Hindlimb muscle (tissue), 1 donor: ENCODE measurements at regions not wholly inside any gene's neighbourhood (a gene's known extent, or its start where the extent isn't known, plus 50 kb on each side); places are given as distances from the start of the nearest gene placed in this dataset.
"Not testable (repeated sequence)": the region's sequence is repeated elsewhere in the genome, so short reads cannot be mapped to it uniquely, and the experiment has no call there.

Source experiments
- DNase-seq: peaks from one replicate; pipeline ENCODE4 v3.0.0-alpha.2; 2013

DNA sequence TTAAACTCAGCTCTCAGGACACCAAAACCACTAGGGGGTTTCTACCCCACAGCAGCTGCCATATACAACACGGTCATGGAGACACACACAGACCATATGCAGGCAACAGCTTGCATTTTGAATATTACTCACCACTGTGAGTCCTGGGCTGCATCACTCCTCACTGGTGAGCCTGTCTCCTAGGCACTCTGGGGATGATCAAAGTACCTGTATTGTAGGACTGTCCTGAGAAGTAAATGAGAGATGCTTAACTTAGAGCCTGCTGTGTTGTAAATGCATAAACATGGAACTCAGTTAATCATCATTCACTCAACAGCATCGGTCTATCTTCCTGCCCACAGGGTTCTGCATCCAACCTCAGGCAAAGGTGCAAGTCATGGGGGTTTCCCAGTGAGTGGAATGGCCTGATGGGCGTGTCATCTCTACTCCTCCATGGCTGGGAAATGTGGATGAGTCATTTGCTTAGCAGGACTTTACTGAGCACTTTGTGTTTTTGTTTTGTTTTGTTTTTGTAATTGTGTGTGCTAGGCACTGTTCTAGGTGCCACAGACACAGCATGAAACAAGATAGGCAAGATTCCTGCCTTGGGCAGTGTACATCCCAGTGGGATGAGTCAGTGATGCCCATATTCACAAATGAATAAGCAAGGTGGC is 1141.2 kb upstream of the TMEM132C start:
- no peak for DNase-seq

DNA sequence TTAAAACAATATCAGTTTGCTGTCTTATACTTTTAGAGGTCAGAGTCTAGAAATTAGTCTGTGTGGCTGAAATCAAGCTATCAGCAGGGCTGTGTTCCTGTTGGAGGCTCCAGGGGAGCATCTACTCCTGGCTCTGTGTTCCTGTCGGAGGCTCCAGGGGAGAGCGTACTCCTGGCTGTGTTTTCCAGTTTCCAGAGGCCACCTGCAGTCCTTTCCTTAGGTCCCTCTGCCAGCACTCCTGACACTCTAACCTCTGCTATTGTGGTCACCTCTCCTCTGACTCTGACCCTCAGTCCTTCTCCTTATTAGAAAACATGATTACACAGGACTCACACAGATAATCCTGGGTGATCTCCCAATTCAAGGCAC is 1140.7 kb upstream of the TMEM132C start:
- no peak for DNase-seq

DNA sequence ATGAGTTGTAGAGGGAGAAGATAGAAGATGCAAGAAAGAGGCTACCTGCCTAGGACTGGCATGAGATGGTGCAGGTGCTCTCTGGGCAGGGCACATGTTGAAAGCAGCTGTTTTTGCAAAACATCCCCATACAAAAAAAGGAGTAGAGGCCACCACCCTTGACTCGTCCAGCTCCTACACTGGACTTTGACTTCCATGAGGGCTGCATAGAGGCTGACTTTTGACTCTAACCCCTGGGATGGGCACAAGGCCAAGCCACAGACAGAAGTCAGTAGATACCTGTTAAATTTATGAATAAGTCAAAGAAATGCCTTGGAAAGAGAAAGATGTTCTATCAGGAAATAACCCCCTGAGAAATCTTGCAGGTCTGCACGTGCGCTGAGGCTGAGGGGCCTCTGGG is 1139.1 kb upstream of the TMEM132C start:
- no peak for DNase-seq

DNA sequence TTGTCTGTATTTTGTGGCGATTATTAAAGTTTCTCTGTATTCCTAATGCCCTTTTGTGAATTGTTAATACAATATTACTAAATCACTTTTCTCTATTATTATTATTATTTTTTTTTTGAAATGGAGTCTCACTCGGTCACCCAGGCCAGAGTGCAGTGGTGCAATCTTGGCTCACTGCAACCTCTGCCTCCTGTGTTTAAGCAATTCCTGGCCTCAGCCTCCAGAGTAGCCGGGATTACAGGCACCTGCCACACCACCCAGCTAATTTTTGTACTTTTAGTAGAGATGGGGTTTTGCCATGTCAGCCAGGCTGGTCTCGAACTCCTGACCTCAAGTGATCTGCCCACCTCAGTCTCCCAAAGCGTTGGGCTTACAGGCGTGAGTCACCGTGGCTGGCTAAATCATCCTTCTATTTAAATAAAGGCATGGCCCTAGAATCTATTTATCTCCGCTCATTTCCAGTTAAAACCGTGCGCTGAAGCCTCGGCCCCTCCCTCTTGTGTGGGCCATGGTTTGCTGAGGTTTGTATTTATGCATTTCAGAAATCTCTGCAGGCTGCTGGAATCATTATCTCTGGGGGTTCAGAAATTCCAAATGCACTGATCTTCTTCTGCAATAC is 1136.4 kb upstream of the TMEM132C start:
- DNase-seq: no peak

DNA sequence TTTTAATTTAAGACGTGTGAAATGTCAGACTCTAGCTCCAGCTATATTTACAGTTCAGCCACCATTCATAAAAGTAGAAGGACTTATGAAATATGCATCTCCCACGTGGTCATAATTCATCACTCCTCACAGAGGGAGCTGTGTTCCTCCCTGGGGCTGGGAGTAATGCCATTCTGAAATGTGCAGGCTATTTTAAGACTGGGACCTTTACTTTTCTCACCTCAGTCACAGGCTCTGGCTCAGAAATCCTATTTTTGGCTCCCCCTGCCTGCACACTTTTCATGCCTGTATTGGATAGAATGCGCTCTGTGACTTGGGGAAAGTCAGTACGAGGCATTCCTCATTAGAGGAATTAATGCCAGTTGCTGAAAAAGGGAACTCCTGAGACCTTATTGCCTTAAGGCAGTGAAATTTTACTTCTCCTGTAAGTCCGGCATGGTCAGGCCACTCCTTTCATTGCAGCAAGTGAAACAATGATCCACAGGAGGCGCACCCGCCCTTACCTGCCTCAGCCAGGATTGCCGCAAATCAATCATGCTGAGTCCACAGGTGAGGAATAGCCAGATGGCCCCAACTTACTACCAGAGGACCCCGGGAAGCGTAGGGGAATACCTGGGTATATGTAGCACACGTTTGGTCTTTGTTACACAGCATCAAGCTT is 1133.2 kb upstream of the TMEM132C start:
- no peak for DNase-seq

DNA sequence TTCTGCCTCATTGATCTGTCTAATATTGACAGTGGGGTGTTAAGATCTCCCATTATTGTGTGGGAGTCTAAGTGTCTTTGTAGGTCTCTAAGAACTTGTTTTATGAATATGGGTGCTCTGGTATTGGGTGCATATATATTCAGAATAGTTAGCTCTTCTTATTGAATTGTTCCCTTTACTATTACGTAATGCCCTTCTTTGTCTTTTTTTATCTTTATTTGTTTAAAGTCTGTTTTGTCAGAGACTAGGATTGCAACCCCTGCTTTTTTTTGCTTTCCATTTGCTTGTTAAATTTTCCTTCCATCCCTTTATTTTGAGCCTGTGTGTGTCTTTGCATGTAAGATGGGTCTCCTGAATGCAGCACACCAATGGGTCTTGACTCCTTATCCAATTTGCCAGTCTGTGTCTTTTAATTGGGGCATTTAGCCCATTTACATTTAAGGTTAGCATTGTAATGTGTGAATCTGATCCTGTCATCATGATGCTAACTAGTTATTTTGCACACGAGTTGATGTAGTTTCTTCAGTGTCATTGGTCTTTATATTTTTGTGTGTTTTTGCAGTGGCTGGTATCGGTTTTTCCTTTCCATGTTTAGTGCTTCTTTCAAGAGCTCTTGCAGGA is 1126.0 kb upstream of the TMEM132C start:
- not testable (repeated sequence) for DNase-seq

DNA sequence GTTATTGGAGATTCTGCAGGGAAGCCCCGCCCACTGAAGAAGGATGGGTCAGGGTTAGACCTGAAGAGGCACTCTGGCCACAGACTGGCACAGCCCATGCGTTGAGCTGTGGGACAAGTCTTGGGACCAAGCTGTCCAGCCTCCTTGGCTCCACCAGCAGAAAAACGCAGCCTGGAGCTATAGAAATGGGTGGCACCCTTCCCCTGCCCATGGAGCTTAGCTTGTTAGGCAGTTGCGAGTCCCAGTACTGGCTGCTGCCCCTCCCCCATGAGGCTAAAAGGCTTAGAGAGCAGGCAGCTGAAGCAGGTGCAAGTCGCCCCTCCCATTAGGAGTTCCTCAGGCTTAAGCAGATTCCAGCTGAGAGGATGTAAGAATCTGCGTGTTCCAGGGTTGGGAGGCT is 1124.0 kb upstream of the TMEM132C start:
- DNase-seq: no peak

DNA sequence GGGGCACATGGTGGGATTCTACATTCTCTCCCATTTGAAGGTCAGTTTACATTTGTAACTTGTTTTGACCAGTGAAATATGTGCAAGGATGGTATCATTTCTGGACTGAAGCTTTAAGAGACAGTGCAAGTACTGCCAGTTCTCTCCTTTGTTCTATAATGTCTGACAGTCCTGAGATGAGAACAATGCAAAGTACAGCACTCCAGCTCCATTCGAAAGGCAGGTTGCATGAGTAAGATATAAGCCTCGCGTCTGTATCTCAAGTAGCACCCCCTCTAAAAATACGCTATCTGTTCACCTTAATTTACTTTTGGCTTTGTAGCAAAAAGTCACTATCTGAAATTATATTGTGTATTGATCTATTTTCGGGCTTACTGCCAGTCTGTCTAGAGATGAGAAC is 1122.2 kb upstream of the TMEM132C start:
- no peak for DNase-seq

DNA sequence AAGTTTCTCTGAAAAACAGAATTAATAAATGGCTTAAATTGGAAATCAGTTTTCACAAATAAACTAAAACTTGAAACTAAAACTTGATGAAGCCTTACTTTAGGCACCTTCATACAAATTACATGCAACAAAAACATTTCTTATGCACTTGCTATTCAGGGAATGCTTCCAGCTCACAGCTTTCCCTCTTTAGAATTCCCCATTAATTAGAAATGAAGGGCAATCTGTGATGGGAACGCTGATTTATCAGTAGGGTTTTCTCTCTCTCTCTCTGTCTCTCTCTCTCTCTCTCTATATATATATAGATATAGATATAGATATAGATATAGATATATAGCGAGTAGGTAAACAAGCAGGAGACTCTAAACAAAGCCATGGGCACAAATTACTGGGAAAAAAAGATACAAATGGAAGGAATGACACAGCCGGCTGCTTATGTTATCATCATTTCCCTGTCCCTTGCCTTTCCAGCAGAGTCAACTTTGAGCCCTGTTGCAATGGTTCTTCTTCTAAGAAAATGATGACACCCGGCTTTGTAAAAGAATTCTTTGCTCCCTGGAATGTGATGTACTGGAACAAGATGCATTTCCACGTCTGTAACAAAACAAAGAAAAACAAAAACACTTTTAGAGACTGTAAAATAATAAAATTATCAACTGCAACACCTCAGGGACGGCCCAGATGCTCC is 1121.6 kb upstream of the TMEM132C start:
- no peak for DNase-seq

DNA sequence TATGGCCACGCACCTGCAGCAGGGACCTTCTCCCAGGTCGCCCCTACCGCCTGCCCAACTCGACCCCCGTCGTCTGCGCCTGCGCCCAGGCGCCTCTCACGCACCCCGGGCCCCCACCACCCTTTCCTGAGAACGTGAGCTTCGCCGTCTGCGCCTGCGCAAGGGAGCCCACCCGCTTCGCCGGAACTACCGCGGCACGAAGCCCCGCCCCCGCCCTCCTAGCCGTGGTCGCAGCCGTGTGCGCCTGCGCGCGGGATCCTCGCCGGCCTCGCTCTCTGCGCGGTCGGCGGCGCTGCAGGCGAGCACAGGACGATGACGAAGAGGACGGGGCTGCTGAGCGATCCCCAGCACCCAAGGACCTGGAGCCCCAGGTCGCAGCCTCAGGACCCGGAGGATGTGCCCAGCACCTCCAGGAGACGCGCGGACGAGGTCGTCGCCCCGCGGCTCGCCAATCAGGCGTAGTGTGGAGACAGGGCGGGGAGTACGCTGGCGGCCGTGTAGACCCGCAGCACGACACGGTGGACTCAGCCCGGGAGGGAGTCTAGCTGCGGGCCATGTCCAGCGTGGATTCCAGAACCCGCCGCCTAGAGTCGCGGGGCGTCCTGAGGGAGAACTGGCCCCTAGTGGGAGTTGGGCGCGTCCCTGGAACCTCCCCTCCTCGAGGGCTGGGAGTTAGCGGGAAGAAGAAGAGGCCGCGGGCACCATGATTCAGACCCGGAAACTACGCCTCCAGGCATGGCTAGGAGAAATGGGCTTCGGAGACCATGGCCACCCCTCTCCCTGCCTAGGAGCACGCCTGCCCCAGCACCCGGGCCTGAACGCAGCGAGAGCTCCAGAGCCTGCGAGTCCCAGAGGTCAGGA is 1120.8 kb upstream of the TMEM132C start:
- DNase-seq: peak; percentile 90

DNA sequence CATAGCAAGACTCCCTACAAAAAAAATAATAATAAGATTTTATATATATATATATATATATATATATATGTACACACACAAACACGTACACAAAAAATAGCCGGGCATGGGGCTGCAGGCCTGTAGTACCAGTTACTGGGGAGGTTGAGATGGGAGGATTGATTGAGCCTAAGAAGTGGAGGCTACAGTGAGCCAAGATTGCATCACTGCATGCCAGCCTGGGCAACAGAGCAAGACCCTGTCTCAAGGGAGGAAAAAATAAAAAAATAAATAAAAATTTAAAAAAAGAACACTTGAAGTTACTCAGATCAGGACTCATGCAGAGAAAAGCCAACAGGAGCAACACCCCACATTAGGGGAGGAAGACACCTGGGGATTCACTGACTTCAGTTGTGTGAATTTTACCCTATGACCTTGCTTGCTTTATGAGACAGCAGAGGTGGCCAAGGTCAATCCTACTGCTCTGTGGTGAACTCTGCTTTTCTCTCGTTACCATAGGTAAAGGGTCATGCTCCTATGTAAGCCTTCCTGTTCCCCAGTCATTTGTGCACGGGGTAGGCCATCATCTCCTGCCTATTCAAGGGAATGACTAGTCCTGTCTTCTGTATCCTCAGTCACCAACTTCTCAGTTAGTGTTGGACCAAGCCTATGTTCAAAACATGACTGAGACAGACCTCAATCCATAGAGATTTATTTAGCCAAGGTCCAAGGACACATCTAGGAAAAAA is 1119.8 kb upstream of the TMEM132C start:
- no peak for DNase-seq

DNA sequence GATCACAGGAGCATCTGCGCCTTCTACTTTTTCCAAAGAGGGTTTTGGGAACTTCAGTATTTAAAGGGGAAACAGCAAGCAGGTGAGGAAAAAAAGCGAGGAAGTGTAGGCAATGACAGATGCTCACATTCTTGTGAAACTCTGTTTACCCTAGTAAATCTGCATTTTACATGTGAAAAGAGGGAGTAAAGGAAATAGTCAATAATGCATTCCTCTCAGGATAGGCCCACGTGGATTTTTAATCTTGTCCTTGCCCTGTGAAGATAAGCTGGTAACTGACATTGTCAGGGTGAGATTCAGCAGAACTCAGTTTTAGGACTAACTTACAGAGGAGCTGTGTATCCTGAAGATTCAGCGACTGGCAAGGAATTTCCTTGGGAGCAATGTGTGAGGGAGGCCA is 1119.2 kb upstream of the TMEM132C start:
- no peak for DNase-seq

DNA sequence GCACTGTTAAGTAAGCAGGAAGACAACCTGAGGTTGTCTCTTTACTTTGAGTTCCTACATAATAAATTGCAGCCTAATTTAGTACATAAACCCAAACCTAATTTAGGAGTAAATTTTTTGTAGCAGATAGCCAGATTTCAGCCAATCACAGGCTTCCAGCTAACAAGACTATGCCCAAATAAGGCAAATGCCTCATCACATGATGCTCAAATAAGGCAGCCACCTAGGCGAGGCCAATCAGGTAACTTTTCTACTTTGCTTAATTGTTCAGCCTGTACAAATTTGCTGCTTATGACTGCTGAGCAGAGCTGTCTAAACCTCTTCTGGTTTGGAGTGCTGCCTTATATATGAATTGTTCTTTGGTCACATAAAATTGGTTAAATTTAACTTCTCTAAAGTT is 1118.7 kb upstream of the TMEM132C start:
- no peak for DNase-seq

DNA sequence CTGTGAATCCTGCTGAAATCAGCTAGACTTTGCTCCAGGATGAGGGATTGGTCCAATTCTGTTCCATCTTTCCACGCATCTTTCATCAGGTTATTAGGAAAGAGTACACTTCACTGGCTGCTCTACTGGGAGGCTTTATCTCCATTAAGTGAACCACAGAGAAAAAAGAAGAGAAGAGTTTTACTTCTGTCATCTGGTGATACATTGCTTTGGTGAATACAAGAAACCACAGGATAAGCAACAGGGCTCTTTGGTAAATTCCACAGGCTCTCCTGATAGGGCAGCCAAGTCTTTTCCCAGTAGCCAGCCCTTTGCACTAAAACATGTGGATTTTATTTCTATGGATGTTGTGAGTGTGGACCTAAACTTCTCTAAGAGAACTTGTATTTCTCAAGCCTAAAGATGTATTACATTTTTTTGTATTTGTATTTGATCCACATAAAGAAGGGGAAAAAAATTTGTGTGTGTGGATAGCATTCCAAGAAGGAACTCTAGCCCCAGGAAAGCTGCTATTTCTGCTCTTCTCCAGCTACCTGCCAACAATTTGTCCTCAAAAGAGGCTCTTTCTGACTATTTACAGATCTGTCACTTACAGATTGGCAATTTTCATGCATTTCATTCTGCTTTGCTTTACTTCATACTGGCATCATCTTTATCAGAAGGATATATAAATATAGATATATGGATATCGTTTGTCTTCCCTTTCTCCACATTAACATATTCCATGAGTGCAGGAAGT is 1117.6 kb upstream of the TMEM132C start:
- DNase-seq: no peak

DNA sequence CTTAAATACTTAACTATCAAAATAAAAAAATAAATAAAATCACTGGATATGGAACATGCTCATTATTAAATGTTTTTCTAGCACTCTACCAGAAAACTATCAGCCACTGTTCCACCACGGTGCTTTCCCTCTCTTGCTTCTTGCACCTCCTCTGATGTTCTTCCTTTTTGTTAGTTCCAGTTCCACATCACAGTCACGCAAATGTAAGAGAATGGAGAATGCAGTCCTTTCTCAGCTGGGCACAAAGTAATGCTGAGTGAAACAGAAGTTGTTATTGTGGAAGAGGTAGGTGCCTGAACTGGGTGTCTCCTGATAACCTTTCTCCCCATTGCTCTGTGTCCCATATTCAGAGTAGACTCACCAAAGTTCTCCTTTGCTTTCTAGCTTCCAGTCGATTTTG is 1116.9 kb upstream of the TMEM132C start:
- DNase-seq: no peak

DNA sequence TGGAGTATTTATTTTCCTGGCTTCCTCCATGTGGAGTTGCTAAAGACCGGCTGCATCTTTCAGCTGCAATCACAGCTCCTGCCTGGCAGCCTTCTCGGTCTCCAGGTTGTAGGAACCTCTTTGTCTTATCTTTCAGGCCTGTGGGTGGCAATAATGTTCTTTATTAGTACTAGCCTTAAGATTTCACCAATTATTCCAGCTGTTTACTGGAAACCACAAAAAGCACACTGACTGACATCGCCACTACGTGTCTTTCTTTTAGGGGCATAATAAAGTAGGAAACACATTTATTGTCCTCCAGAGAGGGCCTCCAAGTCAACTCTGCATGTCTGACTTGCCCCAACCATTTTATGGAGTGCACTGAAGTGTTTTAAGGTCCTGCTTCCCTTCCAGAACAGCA is 1116.5 kb upstream of the TMEM132C start:
- no peak for DNase-seq

DNA sequence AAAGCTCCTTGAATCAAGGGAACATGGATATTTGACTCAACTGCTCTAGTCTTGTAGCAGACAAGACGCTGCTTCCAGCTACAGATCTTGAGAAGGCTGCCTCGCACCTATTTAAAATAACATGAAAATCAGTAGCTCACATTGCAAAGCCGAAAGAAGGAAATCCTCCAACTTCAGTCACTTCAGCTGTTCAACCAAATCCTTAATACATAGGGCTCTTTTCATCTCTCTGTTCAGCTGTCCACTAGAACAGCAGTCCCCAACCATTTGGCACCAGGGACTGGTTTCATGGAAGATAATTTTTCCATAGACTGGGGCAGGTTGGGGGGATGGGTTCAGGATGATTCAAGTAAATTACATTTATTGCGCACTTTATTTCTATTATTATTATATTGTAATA is 1116.0 kb upstream of the TMEM132C start:
- DNase-seq: no peak

DNA sequence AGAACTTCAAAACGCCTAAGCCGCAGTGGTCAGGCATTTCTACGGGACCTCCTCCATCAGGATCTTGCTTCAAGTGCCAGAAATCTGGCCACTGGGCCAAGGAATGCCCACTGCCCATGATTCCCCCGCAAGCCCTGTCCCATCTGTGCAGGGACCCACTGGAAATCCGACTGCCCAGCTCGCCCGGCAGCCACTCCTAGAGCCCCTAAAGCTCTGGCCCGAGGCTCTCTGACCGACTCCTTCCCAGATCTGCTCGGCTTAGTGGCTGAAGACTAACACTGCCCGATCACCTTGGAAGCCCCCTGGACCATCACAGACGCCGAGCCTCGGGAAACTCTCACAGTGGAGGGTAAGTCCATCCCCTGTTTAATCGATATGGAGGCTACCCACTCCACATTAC is 1113.0 kb upstream of the TMEM132C start:
- no peak for DNase-seq

DNA sequence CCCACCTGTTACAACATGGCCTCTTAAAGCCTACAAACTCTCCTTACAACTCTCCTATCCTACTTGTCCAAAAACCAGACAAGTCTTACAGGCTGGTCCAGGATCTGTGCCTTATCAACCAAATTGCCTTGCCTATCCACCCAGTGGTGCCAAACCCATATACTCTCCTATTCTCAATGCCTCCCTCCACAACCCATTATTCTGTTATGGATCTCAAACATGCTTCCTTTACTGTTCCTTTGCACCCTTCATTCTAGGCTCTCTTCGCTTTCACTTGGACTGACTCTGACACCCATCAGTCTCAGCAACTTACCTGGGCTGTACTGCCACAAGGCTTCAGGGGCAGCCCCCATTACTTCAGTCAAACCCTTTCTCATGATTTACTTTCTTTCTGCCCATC is 1112.1 kb upstream of the TMEM132C start:
- not testable (repeated sequence) for DNase-seq

DNA sequence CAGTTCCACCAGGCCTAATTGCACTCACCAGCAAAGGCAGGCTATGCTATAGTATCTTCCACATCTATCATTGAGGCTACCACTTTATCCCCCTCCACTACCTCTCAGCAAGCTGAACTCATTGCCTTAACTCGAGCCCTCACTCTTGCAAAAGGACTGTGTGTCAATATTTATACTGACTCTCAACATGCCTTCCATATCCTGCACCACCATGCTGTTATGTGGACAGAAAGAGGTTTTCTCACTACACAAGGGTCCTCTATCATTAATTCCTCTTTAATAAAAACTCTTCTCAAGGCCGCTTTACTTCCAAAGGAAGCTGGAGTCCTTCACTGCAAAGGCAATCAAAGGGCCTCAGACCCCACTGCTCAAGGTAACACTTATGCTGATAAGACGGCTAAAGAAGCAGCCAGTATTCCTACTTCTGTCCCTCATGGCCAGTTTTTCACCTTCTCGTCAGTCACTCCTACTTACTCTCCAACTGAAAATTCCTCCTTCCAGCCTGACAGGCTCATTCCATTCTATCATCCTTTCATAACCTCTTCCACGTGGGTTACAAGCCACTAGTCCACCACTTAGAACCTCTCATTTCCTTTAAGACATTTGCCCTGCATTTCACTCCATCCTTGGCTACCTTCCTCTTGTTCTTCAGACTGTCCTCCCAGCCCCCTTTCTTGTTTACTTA is 1110.9 kb upstream of the TMEM132C start:
- not testable (repeated sequence) for DNase-seq
